ENCODE measurements at regions not wholly inside any gene's neighbourhood (a gene's known extent, or its start where the extent isn't known, plus 50 kb on each side); places are given as distances from the start of the nearest gene placed in this dataset.

DNA sequence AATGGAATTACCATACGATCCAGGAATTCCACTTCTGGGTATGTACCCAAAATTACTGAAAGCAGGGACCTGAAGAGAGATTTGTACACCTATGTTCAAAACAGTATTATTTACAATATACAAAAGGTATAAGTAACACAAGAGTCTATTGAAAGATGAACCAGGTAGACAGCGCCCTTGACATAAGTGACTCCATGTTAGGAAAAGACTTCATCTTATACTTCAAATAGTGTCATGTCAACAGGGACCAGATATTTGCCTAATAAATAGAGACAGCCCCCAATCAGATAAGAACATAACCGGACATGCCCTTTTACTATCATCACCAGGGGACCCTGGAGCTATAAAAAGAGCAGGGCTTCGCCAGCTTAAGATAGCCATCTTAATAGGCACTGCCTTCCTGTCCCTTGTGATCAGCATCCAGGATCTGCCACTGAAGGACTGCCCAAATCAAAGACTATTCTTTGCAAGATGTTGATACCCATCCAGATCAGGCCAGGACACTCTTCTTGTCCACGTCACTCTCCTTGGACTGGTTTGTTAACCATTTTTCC is 309.0 kb upstream of the SULF2 start:
- ChIA-PET CTCF (interaction anchor here (1.4 kb wide), 1 partner anchor 527 kb away, joined by 3 read pairs; no protein-coding TSS in a partner anchor), POLR2A (no interaction called here)
- intact Hi-C loops (cut with micrococcal nuclease) = no loop called here
- no peak for ATAC-seq
- DNase-seq = no peak
- H3K36me3 Mint-ChIP-seq (ENCODE audit: low read depth) = no peaks in the 10 kb centered on the region
- no peaks in the 10 kb centered on the region for H3K4me1 Mint-ChIP-seq (ENCODE audit: low read depth)
- peaks cover 8% of the 10 kb centered on the region for H3K27me3 Mint-ChIP-seq
- H3K4me3 Mint-ChIP-seq = no peak overlapping the region
- no peak overlapping the region for H3K27ac Mint-ChIP-seq
- TF ChIP-seq, protein P1, sequence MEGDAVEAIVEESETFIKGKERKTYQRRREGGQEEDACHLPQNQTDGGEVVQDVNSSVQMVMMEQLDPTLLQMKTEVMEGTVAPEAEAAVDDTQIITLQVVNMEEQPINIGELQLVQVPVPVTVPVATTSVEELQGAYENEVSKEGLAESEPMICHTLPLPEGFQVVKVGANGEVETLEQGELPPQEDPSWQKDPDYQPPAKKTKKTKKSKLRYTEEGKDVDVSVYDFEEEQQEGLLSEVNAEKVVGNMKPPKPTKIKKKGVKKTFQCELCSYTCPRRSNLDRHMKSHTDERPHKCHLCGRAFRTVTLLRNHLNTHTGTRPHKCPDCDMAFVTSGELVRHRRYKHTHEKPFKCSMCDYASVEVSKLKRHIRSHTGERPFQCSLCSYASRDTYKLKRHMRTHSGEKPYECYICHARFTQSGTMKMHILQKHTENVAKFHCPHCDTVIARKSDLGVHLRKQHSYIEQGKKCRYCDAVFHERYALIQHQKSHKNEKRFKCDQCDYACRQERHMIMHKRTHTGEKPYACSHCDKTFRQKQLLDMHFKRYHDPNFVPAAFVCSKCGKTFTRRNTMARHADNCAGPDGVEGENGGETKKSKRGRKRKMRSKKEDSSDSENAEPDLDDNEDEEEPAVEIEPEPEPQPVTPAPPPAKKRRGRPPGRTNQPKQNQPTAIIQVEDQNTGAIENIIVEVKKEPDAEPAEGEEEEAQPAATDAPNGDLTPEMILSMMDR (IDR thresholded peaks at IDR 0.05) = no peak
- no peaks in the 10 kb centered on the region for H3K9me3 Mint-ChIP-seq

DNA sequence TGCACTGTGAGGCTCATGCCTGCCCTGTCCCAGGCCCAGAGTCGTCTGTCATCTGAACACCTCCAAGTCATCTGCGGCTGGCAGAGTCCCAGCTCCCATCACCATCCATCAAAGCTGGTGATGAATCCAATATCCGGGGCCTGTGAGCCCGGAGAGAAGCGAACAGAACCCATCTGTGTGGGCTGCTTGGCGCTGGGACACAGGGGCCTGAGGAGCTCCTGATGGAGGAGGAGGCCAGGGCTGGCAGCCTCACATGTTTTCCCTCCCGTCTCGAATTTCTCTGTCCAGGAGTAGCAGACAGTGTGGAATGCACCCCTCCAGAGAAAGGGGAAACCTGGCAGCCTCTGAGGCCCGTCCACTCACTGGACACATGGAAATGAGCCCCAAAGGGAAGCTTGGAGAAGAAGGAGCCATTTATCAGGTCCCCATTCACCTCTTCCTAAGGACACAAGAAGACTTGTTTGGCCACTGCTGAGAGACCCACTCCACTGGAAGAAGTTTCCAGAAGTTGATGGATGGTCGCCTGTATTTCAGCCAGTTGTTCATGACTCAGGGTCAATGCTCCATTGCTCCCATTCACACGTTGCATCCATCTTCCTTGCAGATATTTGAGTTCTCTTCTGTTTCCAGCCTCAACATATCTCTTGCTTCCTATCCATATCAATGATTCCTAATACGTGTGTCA is 307.5 kb upstream of the SULF2 start:
- Mint-ChIP-seq H3K9me3 (no peaks in the 10 kb centered on the region), H3K4me1 (ENCODE audit: low read depth) (no peaks in the 10 kb centered on the region), H3K27ac (no peak overlapping the region), H3K27me3 (peaks cover 8% of the 10 kb centered on the region), H3K4me3 (no peak overlapping the region), H3K36me3 (ENCODE audit: low read depth) (no peaks in the 10 kb centered on the region)
- CTCF ChIA-PET = interaction anchor here (0.7 kb wide), 1 partner anchor 11 kb away, joined by 3 read pairs; no protein-coding TSS in a partner anchor
- ATAC-seq (no peak), DNase-seq (no peak)
- TF ChIP-seq, protein P1 (IDR thresholded peaks at IDR 0.05) = no peak
- POLR2A ChIA-PET = interaction anchor here (0.6 kb wide), 1 partner anchor 205 kb away, joined by 3 read pairs; no protein-coding TSS in a partner anchor
- intact Hi-C loops (cut with micrococcal nuclease) = no loop called here

DNA sequence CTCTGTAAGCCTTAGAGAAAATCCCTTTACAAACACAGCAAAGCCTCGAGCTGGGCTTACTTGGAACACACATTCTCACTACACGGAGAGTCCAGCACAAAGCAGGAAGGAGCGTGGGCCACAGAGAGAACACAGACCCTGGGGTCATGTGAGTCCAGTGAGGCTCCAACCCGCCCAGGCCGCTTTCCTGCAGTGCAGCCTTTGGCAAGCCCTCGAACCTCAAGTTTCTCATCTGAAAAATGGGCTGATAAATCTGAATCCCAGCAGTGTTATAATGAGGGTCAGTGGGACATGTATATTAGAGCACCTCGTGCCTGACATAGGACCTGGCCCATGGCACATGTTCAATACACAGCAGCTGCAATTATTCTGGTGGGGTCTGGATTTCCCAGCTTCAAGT is 305.5 kb upstream of the SULF2 start:
- no peak overlapping the region for H3K4me3 Mint-ChIP-seq
- ChIA-PET POLR2A (no interaction called here), CTCF (no interaction called here)
- H3K27me3 Mint-ChIP-seq = peaks cover 8% of the 10 kb centered on the region
- H3K27ac Mint-ChIP-seq = no peak overlapping the region
- DNase-seq = no peak
- H3K4me1 Mint-ChIP-seq (ENCODE audit: low read depth) = no peaks in the 10 kb centered on the region
- H3K36me3 Mint-ChIP-seq (ENCODE audit: low read depth) = no peaks in the 10 kb centered on the region
- TF ChIP-seq, protein P1 (IDR thresholded peaks at IDR 0.05) = no peak
- ATAC-seq = no peak
- intact Hi-C loops (cut with micrococcal nuclease) = no loop called here
- H3K9me3 Mint-ChIP-seq = no peaks in the 10 kb centered on the region

DNA sequence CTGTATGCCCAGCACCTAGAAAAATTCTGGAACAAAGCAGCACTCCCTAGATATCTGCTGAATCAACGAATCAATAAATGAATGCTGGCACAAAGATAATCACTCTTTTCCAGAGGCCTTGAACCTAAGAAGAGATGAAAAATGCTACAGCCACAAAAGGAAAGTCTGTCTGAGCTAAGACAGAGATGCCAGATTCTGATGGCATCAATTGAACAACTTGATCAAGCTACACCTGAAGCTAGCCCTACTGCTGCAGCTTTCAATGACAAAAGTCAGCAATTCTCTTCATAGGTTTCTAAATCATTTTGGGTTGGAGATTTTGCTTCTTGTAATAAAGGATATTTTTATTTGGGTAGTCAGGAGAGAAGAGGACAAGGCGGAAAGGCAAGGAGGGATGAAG is 305.0 kb upstream of the SULF2 start:
- no peak for DNase-seq
- H3K9me3 Mint-ChIP-seq = no peaks in the 10 kb centered on the region
- CTCF ChIA-PET = no interaction called here
- H3K27ac Mint-ChIP-seq = no peak overlapping the region
- TF ChIP-seq, protein P1 (IDR thresholded peaks at IDR 0.05) = no peak
- intact Hi-C loops (cut with micrococcal nuclease) = no loop called here
- ATAC-seq = no peak
- H3K36me3 Mint-ChIP-seq (ENCODE audit: low read depth) = no peaks in the 10 kb centered on the region
- H3K4me3 Mint-ChIP-seq = no peak overlapping the region
- peaks cover 7% of the 10 kb centered on the region for H3K27me3 Mint-ChIP-seq
- H3K4me1 Mint-ChIP-seq (ENCODE audit: low read depth) = no peaks in the 10 kb centered on the region
- POLR2A ChIA-PET = no interaction called here

DNA sequence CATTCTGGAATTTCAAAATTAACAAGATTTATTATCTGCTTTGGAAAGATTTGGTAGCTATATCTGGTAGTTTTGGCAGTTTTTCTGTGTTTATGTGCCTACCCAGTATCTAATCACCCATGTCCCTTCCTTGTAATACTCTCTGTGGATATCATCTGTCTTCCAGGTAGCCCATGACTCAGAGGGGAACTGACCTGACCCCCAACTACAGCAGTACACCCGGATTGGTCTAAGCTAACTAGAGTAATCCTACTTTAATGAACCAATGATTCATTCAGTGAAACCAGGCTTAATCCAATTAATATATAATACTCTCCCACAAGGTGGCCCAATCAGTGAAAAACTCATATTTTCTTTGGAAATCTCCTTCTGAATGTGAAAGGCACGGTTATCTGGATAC is 295.3 kb upstream of the SULF2 start:
- Mint-ChIP-seq H3K9me3 (peaks cover 4% of the 10 kb centered on the region), H3K4me3 (no peak overlapping the region), H3K4me1 (ENCODE audit: low read depth) (no peaks in the 10 kb centered on the region), H3K36me3 (ENCODE audit: low read depth) (no peaks in the 10 kb centered on the region), H3K27ac (no peak overlapping the region), H3K27me3 (peaks cover 10% of the 10 kb centered on the region)
- POLR2A ChIA-PET = no interaction called here
- intact Hi-C loops (cut with micrococcal nuclease) = no loop called here
- DNase-seq (no peak), ATAC-seq (no peak)
- CTCF ChIA-PET = no interaction called here
- TF ChIP-seq, protein P1 (IDR thresholded peaks at IDR 0.05) = no peak
